OCI-M2 (cell line): ENCODE measurements at regions not wholly inside any gene's neighbourhood (a gene's known extent, or its start where the extent isn't known, plus 50 kb on each side); places are given as distances from the start of the nearest gene placed in this dataset.
"Not testable (repeated sequence)": the region's sequence is repeated elsewhere in the genome, so short reads cannot be mapped to it uniquely, and the experiment has no call there.

Experiments
- DNase-seq: peaks from one replicate; lab custom pipeline; 2025; ENCODE audit not compliant: unreplicated experiment; lab: John Stamatoyannopoulos, UW

DNA sequence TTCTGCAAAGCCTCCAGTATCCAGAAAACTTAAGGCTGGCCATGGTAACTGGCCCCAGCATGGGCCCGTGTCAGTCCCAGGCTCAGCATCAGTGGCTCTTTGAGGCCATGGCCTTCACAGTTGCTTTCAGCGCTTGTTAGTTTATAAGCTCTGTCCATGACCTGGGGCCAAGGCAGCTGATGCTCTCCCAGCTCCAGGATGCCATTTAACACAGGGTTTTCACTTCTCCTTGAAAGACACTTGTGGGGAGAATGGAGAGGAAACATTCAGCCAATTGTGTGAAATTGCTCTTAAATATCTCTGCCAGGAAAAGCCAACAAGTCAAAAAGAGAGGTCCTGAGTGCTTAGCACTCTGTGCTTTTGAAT lies 321.3 kb downstream of the FOXO1 start:
- no peak for DNase-seq

DNA sequence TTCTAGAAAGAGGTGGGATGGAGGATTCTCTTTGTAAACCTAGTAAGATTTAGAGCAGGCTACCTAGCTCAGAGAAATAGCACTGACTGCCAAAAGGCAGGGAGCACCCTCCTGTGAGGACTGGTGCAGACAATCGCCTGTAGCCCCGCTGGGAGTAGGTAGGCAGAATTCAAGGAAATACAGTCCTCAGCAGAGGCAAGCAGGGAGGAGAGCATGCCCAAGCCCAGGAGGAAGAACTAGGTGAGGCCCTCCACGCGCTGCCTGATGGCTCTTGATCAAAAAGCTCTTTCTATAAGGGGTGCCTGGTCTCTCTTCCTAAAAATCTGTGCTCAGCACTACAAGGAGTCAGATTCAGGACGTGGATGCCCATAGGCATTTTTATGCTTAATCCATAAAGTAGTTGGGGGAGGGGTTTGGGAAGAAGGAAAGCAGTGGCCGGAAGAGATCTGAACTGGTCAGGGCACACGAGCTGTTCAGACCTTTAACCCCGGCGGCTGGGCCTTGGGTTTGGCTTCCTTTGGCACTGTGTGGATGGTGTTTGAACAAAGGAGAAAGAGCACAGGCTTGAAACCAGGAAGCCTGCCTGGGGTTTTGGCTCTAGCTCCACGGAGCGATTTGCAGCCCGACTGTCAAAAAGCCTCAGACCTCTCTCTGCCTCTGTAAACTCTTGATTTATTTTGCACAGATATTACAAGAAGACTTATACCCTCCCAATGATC lies 320.6 kb downstream of the FOXO1 start:
- no peak for DNase-seq

DNA sequence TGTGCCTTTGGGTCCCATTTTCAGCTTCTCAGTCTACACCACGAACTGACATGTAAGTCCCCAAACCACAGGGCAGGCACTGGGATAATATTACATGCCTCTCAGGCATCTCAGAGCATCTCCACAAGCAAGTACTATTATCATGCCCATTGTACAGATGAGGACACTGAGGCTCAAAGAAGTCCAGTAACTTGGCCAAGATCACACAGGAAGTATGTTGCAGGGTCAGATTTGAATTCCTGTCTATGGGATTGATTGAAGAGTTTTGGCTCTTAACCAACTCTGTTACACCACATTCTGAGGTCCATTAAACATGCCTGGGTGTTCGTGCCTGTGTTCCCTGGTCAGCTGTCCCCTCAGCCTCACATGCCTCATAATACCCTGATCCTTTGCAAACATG lies 319.8 kb downstream of the FOXO1 start:
- no peak for DNase-seq

GRCh38 chr13:40348096-40348679 lies 318.3 kb downstream of the FOXO1 start:
- no peak for DNase-seq

DNA sequence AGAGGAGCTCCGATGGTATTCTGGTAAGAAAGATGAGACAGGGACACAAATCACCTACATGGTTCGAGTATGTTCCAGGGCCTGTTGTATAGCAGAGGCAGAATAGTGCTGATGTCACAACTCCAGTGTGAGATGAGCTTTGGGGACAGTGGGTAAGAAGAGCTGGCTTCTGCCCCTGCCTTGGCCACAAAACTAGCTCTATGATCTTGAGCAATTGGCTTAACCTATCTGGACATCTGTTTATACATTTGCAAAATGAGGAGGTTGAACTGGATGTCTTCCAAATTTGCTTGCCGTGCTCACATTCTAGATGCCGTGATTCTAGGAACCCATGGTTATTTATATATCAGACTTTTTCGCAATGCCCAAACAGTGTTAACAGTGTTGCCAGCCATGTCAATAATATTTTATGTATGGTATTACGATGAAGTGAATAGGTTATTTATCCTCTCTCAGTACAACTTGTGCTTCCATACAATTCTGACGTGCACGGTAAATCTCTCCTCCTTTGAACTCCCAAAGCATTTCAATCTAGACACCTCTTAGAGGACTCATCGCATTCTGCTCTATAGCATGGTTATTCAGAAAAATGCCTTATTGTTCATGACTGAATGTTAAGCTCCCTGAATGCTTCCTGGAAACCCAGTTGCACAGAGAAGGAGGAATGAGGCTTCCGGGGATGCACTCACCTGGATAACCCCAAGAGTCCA lies 316.0 kb downstream of the FOXO1 start:
- DNase-seq, result no peak

DNA sequence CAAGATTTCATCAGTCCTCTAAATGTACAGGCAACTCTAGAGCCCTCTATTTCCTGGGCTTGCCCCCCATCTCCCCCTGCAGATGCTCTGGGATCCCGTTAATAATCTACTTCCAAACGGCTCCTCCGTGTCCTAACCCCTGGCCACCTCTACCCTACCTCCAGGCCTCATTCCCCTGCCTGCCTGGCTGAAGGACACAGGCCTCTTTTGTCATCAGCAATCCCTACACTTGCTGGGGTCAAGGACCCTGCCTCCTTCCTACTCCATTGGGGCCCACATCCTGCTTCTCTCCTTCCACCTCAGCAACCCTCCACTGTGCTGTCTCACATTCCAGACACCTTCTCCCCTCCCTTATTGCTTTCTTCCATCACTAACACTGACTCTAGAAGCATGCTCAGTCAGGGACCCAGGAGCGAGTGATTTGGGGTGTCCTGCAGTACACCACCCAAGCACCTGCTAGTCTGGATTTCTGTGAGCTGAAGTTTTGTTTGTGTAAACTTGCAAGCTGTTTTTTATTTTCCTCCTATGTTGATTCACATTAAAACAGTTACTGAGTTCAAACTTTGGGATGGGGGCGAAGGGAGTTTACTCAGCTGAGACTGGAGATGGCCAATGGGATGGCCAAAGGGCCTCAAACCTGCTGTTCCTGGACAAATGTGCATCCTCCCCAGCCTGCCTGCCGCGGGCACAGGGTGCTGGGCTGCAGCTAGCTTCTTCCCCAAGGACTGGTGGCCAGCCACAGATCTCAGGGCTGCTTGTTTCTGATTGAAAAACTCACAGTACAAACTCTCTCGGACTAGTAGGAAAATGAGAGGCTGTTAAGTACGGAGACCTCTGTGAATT lies 314.7 kb downstream of the FOXO1 start:
- DNase-seq, result no peak

DNA sequence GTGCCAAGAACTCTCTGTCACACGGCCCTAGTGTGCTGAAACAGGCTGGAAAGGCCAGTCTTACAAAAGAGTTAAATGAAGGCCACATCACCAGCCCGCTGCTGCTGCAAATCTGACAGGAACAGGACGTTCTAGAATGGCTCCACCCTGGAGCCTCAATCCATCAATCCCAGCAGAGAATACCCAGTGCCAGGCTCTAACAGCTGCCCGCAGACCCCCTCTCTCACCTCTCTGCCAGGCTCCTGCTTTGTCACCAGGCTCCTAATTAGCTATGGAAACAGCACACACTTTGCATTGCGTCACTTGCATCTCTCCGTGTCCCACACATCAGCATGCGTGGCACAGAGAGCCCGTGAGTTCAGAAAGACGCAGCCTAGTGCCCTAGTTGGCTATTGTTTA lies 314.1 kb downstream of the FOXO1 start:
- no peak for DNase-seq

DNA sequence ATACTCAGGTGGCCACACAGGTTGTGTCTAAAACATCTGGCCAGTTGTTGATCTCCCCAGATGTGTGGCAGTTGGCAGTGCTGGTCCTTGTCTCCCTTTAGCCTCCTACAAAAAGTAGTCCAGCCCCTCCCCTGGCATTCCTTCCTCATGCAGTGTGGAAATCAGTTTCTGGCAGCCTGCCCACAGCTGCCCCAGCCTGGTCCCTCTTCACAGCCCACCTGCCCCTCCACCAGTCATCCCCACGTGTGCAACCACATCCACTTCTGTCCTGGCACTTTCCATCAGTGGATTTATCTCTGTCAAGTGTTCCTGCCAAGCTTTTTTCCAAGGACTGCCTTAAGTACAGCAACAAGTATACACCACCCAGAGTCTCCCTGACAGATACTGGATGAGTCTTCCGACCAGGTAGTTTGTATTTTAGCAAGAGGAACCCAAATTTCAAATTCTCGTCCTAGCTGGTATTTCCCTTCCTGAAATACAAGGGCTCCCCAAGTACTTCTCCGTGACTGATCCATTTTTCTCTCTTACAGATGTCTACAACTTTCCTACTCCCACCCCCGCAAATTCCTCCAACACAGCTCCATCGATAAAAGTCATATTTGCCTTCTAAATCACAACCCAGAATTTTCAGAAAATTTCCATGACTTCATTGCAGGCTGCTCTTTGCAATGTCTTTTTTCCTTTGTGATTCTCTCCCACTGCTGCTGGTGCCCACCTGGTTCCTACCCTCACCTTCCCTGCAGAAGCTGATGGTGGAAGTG lies 313.5 kb downstream of the FOXO1 start:
- no peak for DNase-seq

DNA sequence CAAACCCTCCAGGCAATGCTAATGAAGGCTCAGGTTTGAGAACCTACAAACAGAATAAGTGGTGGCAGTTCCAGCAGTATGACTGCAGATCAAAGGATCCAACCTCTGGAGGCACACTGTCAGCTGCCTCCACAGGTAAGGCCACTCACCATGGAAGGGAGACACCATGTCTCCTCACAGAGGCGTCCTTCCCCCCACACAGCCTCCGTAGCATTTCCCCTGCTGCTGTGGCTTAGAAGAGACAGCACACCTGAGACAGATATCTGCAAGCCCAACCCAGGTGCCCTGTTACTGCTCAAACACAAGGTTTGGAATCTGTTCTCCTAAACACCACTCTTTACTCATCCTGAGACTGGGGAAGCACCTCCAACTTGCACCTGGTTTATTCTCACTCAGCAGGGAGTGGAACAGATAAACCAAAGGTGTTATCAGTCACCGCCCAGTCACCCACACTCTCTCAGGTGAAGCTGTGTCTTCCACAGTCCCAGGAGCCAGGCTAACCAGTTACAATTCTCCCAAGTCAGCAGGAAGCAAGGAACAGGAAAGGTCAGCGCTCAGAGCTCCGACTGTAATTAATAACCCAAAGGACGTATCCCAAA lies 311.2 kb downstream of the FOXO1 start:
- DNase-seq, result no peak

DNA sequence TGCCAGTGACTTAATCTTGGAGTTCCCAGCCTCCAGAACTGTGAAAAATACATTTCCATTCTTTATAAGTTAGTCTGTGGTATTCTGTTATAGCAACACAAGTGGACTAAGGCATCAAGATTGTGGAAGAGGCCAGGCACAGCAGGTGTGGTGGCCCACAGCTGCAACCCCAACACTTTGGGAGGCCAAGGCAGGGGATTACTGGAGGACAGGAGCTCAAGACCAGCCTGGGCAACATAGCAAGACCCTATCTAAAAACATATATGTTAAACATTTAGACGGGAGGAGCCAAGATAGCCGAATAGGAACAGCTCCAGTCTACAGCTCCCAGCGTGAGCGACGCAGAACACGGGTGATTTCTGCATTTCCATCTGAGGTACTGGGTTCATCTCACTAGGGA lies 310.4 kb downstream of the FOXO1 start:
- no peak for DNase-seq

- not testable (repeated sequence) for DNase-seq
These were observed 310.0 kb downstream of the FOXO1 start for GRCh38 chr13:40356458-40356857.

DNA sequence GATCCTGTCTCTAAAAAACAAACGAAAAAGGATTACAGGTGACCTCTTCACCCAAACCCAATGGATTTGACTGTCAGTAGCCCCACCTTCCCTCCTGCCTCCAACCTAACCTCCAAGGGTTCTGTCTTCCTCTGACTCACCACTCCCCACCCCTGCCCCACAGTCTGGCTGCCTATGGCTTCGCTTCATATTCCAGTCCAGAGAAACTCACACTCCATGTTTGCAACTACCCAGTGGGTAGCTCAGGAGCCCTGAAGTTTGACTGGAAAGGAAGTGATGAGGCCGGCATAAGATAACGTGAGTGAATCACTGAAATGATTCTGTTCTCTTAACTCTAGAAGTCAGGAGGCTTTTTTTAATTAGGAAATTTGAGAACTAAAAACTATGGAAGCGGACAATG lies 303.9 kb downstream of the FOXO1 start:
- DNase-seq, result no peak

DNA sequence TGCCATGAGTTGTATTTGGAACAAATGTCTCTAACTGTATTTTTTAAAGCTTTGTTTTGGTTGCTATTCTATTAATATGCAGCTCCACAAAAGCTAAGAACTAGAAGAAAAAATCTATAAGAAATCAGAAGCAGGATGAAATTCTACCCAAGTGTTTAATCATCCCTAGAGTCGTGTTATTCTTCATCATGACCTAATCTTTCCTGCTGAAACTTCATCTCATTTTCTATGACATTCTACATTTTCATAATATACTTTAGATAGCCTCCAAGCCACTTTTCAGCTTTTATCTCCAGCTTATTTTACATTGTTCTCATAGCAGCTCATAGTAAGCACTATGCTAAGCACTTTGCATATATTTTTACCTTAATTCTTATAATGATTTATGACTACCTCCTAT lies 302.8 kb downstream of the FOXO1 start:
- DNase-seq, result no peak

DNA sequence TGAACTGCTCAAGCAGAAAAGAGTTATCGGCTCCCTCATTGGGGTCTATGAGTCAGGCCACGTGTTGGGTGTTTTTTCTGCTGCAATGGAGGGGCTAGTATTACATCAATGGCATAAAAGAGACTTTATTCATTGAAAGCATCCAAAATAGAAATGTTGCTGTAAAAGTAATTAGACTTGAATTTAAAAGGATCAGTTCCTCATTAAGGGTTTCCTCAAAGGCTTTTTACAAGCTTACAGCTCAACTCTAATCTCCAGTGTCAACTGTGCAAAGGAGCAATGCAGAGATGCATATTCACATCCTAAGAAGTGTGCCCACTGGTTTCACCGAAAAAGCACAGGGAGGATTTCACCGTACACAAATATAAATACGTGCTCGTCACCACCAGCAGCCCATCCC lies 300.3 kb downstream of the FOXO1 start:
- no peak for DNase-seq

GRCh38 chr13:40368127-40368891 lies 298.1 kb downstream of the FOXO1 start:
- no peak for DNase-seq

- DNase-seq, result no peak
These were observed 295.8 kb downstream of the FOXO1 start for GRCh38 chr13:40370661-40371060.

GRCh38 chr13:40371531-40372125 lies 294.8 kb downstream of the FOXO1 start:
- DNase-seq, result no peak

DNA sequence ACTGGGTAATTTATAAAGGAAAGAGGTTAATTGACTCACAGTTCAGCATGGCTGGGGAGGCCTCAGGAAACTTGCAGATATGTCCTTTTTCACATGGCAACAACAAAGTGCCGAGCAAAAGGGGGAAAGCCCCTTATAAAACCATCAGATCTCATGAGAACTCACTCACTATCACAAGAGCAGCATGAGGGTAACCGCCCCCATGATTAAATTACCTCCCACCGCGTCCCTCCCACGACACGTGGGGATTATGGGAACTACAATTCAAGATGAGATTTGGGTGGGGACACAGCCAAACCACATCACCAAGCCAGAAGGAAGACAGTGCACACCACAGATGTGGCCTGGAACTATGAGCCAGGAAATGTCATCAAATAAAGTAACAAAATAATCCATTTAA lies 292.8 kb downstream of the FOXO1 start:
- DNase-seq, result not testable (repeated sequence)

GRCh38 chr13:40375489-40376171 lies 290.8 kb downstream of the FOXO1 start:
- no peak for DNase-seq
